NCI-H82 treated with DMSO at 0.1 percent for 48 hours (cell line): ENCODE measurements at regions not wholly inside any gene's neighbourhood (a gene's known extent, or its start where the extent isn't known, plus 50 kb on each side); places are given as distances from the start of the nearest gene placed in this dataset.

Experiments
- DNase-seq: peaks from one replicate; lab custom pipeline; 2025; ENCODE audit not compliant: unreplicated experiment; lab: John Stamatoyannopoulos, UW

- no peak for DNase-seq
Measured at GRCh38 chr5:89994266-89994665, 415.3 kb downstream of the CETN3 start.

GRCh38 chr5:89992201-89992600 lies 417.4 kb downstream of the CETN3 start:
- DNase-seq: no peak

- no peak for DNase-seq
Measured at GRCh38 chr5:89991592-89991991, 418.0 kb downstream of the CETN3 start.

GRCh38 chr5:89989776-89990175 lies 419.8 kb downstream of the CETN3 start:
- DNase-seq: no peak

GRCh38 chr5:89988998-89989655 lies 420.4 kb downstream of the CETN3 start:
- no peak for DNase-seq

GRCh38 chr5:89988129-89988810 lies 421.3 kb downstream of the CETN3 start:
- DNase-seq: no peak

- DNase-seq: no peak
Measured at GRCh38 chr5:89983216-89983615, 426.3 kb downstream of the CETN3 start.

GRCh38 chr5:89981878-89982773 lies 427.4 kb downstream of the CETN3 start:
- no peak for DNase-seq

- DNase-seq: no peak
Measured at GRCh38 chr5:89981021-89981420, 428.5 kb downstream of the CETN3 start.

GRCh38 chr5:89973516-89973915 lies 436.0 kb downstream of the CETN3 start:
- no peak for DNase-seq

- no peak for DNase-seq
Measured at GRCh38 chr5:89972901-89973300, 436.7 kb downstream of the CETN3 start.

GRCh38 chr5:89968958-89969381 lies 440.6 kb downstream of the CETN3 start:
- no peak for DNase-seq

GRCh38 chr5:89967771-89968444 lies 441.6 kb downstream of the CETN3 start:
- DNase-seq: no peak

- no peak for DNase-seq
Measured at GRCh38 chr5:89956838-89957237, 452.7 kb downstream of the CETN3 start.

- no peak for DNase-seq
Measured at GRCh38 chr5:89954916-89955315, 454.6 kb downstream of the CETN3 start.

- no peak for DNase-seq
Measured at GRCh38 chr5:89951876-89952275, 457.7 kb downstream of the CETN3 start.

GRCh38 chr5:89950234-89950633 lies 459.3 kb downstream of the CETN3 start:
- DNase-seq: no peak

- no peak for DNase-seq
Measured at GRCh38 chr5:89948977-89949376, 460.6 kb downstream of the CETN3 start.

GRCh38 chr5:89946916-89947315 lies 462.6 kb downstream of the CETN3 start:
- no peak for DNase-seq

GRCh38 chr5:89946508-89946907 lies 463.0 kb downstream of the CETN3 start:
- no peak for DNase-seq

GRCh38 chr5:89942171-89942570 lies 467.4 kb downstream of the CETN3 start:
- no peak for DNase-seq
